ENCODE measurements at regions not wholly inside any gene's neighbourhood (a gene's known extent, or its start where the extent isn't known, plus 50 kb on each side); places are given as distances from the start of the nearest gene placed in this dataset.

- TF ChIP-seq, protein P1, sequence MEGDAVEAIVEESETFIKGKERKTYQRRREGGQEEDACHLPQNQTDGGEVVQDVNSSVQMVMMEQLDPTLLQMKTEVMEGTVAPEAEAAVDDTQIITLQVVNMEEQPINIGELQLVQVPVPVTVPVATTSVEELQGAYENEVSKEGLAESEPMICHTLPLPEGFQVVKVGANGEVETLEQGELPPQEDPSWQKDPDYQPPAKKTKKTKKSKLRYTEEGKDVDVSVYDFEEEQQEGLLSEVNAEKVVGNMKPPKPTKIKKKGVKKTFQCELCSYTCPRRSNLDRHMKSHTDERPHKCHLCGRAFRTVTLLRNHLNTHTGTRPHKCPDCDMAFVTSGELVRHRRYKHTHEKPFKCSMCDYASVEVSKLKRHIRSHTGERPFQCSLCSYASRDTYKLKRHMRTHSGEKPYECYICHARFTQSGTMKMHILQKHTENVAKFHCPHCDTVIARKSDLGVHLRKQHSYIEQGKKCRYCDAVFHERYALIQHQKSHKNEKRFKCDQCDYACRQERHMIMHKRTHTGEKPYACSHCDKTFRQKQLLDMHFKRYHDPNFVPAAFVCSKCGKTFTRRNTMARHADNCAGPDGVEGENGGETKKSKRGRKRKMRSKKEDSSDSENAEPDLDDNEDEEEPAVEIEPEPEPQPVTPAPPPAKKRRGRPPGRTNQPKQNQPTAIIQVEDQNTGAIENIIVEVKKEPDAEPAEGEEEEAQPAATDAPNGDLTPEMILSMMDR (IDR thresholded peaks at IDR 0.05; ENCODE audit: poor library complexity): no peak
- TF ChIP-seq EZH2 (IDR thresholded peaks at IDR 0.05; ENCODE audit: borderline replicate concordance) (no peak), EZH2phosphoT487 (IDR thresholded peaks at IDR 0.05; ENCODE audit: low read depth, severe bottlenecking, unreplicated experiment) (no peak)
Observed at GRCh38 chr6:67433124-67433523, 1202.0 kb upstream of the ADGRB3 start.

Data from hepatocyte (in vitro differentiated cells).